ENCODE measurements at regions not wholly inside any gene's neighbourhood (a gene's known extent, or its start where the extent isn't known, plus 50 kb on each side); places are given as distances from the start of the nearest gene placed in this dataset.
A peak's percentile ranks its signal among the peaks of the same experiment; 100 is the strongest.

DNA sequence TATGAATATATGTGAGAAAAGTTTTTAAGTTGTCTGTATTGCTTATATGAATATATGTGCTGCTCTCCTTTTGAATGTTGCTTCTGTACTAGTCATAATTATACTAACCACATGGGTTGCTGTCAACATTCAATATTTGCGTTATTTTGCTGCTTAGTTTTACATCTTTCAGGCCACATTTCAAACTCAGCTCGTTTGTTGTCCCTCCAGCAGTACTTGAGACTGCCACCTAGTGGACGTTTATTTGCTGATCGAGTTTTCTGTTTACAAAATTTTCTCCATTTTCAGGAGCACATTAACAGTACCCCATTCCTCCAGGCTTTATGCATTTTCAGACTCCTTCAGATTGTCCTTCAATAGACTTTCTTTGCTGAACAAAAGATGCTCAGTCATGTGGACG is 75.8 kb downstream of the NUDT11 start:
- Histone ChIP-seq H3K9ac (no peak overlapping the region), H3K9me3 (no peaks in the 10 kb centered on the region), H3K36me3 (replicated peaks in 1 of 2; ENCODE audit: control insufficient read depth in 1 of 2, insufficient read depth in 2 of 2, low read length in 1 of 2) (no peaks in the 10 kb centered on the region), H4K20me1 (ENCODE audit: insufficient read depth) (no peaks in the 10 kb centered on the region), H2AFZ (ENCODE audit: low read depth) (no peak overlapping the region), H3K27me3 (ENCODE audit: insufficient read depth) (no peaks in the 10 kb centered on the region; the same call in 1 of the 2 replicates), H3K79me2 (ENCODE audit: insufficient read depth) (no peaks in the 10 kb centered on the region), H3K9me2 (no peaks in the 10 kb centered on the region), H3F3A (replicated peaks; ENCODE audit: insufficient read depth) (no peaks in the 10 kb centered on the region), H3K27ac (ENCODE audit: low read depth in 2 of 2, low read length in 1 of 2) (no peak overlapping the region), H3K4me3 (ENCODE audit: low read depth in 2 of 2, low read length in 1 of 2) (no peak overlapping the region), H3K4me2 (no peak overlapping the region), H3K4me1 (ENCODE audit: control insufficient read depth in 1 of 2, insufficient read depth in 2 of 2, low read depth in 1 of 2, low read length in 1 of 2) (peaks cover 0 to 3% of the 10 kb centered on the region in 2 experiments; a peak in 1 of 4 replicates)
- ChIA-PET CTCF (interaction anchor here (0.6 to 4.9 kb wide), 40 partner anchors 9 to 739 kb away, joined by 3 to 106 read pairs (median 4); partner anchors contain the start of gene NUDT10), POLR2A (no interaction called here)
- peak; percentile 40 for DNase-seq
- TF ChIP-seq, protein P1, sequence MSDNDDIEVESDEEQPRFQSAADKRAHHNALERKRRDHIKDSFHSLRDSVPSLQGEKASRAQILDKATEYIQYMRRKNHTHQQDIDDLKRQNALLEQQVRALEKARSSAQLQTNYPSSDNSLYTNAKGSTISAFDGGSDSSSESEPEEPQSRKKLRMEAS (IDR thresholded peaks at IDR 0.05; ENCODE audit: low read depth), result no peak
- peak; percentile 64 for TF ChIP-seq RAD21 (IDR thresholded peaks at IDR 0.05; ENCODE audit: low read length)
- TF ChIP-seq SMC3 (IDR thresholded peaks at IDR 0.05; ENCODE audit: low read depth, low read length), result peak; percentile 66
- no peak for TF ChIP-seq CHD2 (IDR thresholded peaks at IDR 0.05; ENCODE audit: low read length, partially characterized antibody)
- TF ChIP-seq, protein P2, sequence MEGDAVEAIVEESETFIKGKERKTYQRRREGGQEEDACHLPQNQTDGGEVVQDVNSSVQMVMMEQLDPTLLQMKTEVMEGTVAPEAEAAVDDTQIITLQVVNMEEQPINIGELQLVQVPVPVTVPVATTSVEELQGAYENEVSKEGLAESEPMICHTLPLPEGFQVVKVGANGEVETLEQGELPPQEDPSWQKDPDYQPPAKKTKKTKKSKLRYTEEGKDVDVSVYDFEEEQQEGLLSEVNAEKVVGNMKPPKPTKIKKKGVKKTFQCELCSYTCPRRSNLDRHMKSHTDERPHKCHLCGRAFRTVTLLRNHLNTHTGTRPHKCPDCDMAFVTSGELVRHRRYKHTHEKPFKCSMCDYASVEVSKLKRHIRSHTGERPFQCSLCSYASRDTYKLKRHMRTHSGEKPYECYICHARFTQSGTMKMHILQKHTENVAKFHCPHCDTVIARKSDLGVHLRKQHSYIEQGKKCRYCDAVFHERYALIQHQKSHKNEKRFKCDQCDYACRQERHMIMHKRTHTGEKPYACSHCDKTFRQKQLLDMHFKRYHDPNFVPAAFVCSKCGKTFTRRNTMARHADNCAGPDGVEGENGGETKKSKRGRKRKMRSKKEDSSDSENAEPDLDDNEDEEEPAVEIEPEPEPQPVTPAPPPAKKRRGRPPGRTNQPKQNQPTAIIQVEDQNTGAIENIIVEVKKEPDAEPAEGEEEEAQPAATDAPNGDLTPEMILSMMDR (IDR thresholded peaks at IDR 0.05), result peak; percentile 87
- WGBS (ENCODE audit: low lambda C conversion rate), result 1% methylated on average over 5 of the region's 5 CpGs

DNA sequence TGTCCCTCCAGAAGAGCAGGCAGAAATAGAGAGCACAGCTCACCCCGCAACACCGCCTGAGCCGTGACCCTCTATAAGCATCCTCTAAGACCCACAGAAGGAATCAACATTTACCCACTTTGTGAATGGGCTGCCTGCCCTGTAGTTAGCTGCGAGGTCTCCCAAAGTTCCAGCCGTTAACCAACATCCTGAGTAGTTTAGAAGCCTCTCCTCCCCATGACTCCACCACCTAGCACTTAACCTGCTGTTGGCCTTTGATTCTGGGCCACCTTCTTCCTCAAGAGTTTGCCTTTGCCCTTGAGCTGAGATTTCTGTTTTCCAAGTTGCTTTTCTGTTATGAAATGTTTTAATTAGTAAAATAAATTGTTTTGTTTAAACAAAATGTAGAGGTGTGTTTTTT is 75.8 kb downstream of the NUDT10 start:
- Histone ChIP-seq H3K79me2 (ENCODE audit: insufficient read depth) (no peaks in the 10 kb centered on the region), H3K9me3 (no peaks in the 10 kb centered on the region), H3K9me2 (no peaks in the 10 kb centered on the region), H3K9ac (no peak overlapping the region), H3K27ac (ENCODE audit: low read depth in 2 of 2, low read length in 1 of 2) (no peak overlapping the region), H3K36me3 (replicated peaks in 1 of 2; ENCODE audit: control insufficient read depth in 1 of 2, insufficient read depth in 2 of 2, low read length in 1 of 2) (no peaks in the 10 kb centered on the region), H3K27me3 (ENCODE audit: insufficient read depth) (peaks cover 10% of the 10 kb centered on the region; the same call in 1 of the 2 replicates), H3K4me3 (ENCODE audit: low read depth in 2 of 2, low read length in 1 of 2) (no peak overlapping the region), H3F3A (replicated peaks; ENCODE audit: insufficient read depth) (no peaks in the 10 kb centered on the region), H2AFZ (ENCODE audit: low read depth) (no peak overlapping the region), H4K20me1 (ENCODE audit: insufficient read depth) (no peaks in the 10 kb centered on the region), H3K4me2 (no peak overlapping the region), H3K4me1 (ENCODE audit: control insufficient read depth in 1 of 2, insufficient read depth in 2 of 2, low read depth in 1 of 2, low read length in 1 of 2) (no peaks in the 10 kb centered on the region)
- TF ChIP-seq FOSL2 (IDR thresholded peaks at IDR 0.05; ENCODE audit: borderline replicate concordance, low read depth), result no peak
- TF ChIP-seq, protein P3, sequence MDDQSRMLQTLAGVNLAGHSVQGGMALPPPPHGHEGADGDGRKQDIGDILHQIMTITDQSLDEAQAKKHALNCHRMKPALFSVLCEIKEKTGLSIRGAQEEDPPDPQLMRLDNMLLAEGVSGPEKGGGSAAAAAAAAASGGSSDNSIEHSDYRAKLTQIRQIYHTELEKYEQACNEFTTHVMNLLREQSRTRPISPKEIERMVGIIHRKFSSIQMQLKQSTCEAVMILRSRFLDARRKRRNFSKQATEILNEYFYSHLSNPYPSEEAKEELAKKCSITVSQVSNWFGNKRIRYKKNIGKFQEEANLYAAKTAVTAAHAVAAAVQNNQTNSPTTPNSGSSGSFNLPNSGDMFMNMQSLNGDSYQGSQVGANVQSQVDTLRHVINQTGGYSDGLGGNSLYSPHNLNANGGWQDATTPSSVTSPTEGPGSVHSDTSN (IDR thresholded peaks at IDR 0.05), result no peak
- TF ChIP-seq TCF12 (IDR thresholded peaks at IDR 0.05), result no peak
- no peak for TF ChIP-seq POLR2AphosphoS5 (IDR thresholded peaks at IDR 0.05; ENCODE audit: low read depth, low read length)
- TF ChIP-seq, protein P4, sequence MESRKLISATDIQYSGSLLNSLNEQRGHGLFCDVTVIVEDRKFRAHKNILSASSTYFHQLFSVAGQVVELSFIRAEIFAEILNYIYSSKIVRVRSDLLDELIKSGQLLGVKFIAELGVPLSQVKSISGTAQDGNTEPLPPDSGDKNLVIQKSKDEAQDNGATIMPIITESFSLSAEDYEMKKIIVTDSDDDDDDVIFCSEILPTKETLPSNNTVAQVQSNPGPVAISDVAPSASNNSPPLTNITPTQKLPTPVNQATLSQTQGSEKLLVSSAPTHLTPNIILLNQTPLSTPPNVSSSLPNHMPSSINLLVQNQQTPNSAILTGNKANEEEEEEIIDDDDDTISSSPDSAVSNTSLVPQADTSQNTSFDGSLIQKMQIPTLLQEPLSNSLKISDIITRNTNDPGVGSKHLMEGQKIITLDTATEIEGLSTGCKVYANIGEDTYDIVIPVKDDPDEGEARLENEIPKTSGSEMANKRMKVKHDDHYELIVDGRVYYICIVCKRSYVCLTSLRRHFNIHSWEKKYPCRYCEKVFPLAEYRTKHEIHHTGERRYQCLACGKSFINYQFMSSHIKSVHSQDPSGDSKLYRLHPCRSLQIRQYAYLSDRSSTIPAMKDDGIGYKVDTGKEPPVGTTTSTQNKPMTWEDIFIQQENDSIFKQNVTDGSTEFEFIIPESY (IDR thresholded peaks at IDR 0.05; ENCODE audit: borderline replicate concordance, low read depth), result no peak
- no peak for TF ChIP-seq EP300 (IDR thresholded peaks at IDR 0.05; ENCODE audit: borderline replicate concordance in 1 of 2, low read depth in 1 of 2, low read length in 1 of 2)
- no peak for TF ChIP-seq TAF1 (IDR thresholded peaks at IDR 0.05; ENCODE audit: borderline replicate concordance, low read depth, low read length)
- TF ChIP-seq, protein P5, sequence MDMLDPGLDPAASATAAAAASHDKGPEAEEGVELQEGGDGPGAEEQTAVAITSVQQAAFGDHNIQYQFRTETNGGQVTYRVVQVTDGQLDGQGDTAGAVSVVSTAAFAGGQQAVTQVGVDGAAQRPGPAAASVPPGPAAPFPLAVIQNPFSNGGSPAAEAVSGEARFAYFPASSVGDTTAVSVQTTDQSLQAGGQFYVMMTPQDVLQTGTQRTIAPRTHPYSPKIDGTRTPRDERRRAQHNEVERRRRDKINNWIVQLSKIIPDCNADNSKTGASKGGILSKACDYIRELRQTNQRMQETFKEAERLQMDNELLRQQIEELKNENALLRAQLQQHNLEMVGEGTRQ (IDR thresholded peaks at IDR 0.05; ENCODE audit: borderline replicate concordance, low read depth, low read length), result no peak
- TF ChIP-seq SIN3A (IDR thresholded peaks at IDR 0.05; ENCODE audit: borderline replicate concordance, low read depth, low read length), result no peak
- TF ChIP-seq GATA2 (CRISPR knock-in tag; IDR thresholded peaks at IDR 0.05), result no peak
- no peak for TF ChIP-seq JUND (IDR thresholded peaks at IDR 0.05)
- TF ChIP-seq MXI1 (IDR thresholded peaks at IDR 0.05; ENCODE audit: low read depth, low read length), result no peak
- TF ChIP-seq YY1 (IDR thresholded peaks at IDR 0.05; ENCODE audit: low read depth), result no peak
- no peak for TF ChIP-seq GABPA (IDR thresholded peaks at IDR 0.05; ENCODE audit: low read depth)
- TF ChIP-seq, protein P1 (IDR thresholded peaks at IDR 0.05; ENCODE audit: low read depth), result no peak
- TF ChIP-seq, protein P6, sequence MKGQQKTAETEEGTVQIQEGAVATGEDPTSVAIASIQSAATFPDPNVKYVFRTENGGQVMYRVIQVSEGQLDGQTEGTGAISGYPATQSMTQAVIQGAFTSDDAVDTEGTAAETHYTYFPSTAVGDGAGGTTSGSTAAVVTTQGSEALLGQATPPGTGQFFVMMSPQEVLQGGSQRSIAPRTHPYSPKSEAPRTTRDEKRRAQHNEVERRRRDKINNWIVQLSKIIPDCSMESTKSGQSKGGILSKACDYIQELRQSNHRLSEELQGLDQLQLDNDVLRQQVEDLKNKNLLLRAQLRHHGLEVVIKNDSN (IDR thresholded peaks at IDR 0.05; ENCODE audit: borderline replicate concordance, low read depth), result no peak
- no peak for DNase-seq
- WGBS (ENCODE audit: low lambda C conversion rate), result 49% methylated on average over 5 of the region's 5 CpGs
- ChIA-PET POLR2A (no interaction called here), CTCF (interaction anchor here (1.1 to 3.2 kb wide), 3 partner anchors 12 to 72 kb away, joined by 4 to 27 read pairs (median 4); no protein-coding TSS in a partner anchor)

Data from SK-N-SH (cell line).